Prostate gland (tissue), 1 donor: ENCODE measurements at regions not wholly inside any gene's neighbourhood (a gene's known extent, or its start where the extent isn't known, plus 50 kb on each side); places are given as distances from the start of the nearest gene placed in this dataset.

Experiments
- POLR2A ChIP-seq: fragments of 450-650 bp; IDR thresholded peaks from one replicate; pipeline ENCODE4 v1.6.1; 2016; ENCODE audit warnings: antibody characterized with exemption, mild to moderate bottlenecking
- POLR2AphosphoS5 ChIP-seq: sonication (generic); formaldehyde crosslinking; IDR thresholded peaks from one replicate; pipeline ENCODE4 v1.6.1; 2017; ENCODE audit warnings: antibody characterized with exemption

- TF ChIP-seq POLR2AphosphoS5 (no peak), POLR2A (no peak)
These were observed 278.3 kb upstream of the PCSK5 start for GRCh38 chr9:75612205-75612604.
